HEK293 (cell line): ENCODE measurements at regions not wholly inside any gene's neighbourhood (a gene's known extent, or its start where the extent isn't known, plus 50 kb on each side); places are given as distances from the start of the nearest gene placed in this dataset.

Experiments used
- PRDM2 ChIP-seq: fragments of 450-650 bp; formaldehyde crosslinking; IDR thresholded peaks from 2 replicates; pipeline ENCODE4 v1.5.1; 2016; ENCODE audit warnings: missing biosample characterization, missing genetic modification characterization, borderline replicate concordance
- PRDM4 ChIP-seq: fragments of 450-650 bp; formaldehyde crosslinking; IDR thresholded peaks from 2 replicates; pipeline ENCODE4 v1.5.1; 2017; ENCODE audit warnings: missing biosample characterization, missing genetic modification characterization
- ZBTB6 ChIP-seq: fragments of 450-650 bp; formaldehyde crosslinking; IDR thresholded peaks from 2 replicates; pipeline ENCODE4 v1.5.1; 2017; ENCODE audit warnings: missing biosample characterization, missing genetic modification characterization
- ZNF133 ChIP-seq: fragments of 450-650 bp; formaldehyde crosslinking; IDR thresholded peaks from 2 replicates; pipeline ENCODE4 v1.5.1; 2016; ENCODE audit warnings: missing biosample characterization, missing genetic modification characterization
- ZNF214 ChIP-seq: fragments of 450-650 bp; formaldehyde crosslinking; IDR thresholded peaks from 2 replicates; pipeline ENCODE4 v1.5.1; 2017; ENCODE audit warnings: missing biosample characterization, mild to moderate bottlenecking, missing genetic modification characterization, borderline replicate concordance
- ZNF239 ChIP-seq: fragments of 450-650 bp; formaldehyde crosslinking; IDR thresholded peaks from 2 replicates; pipeline ENCODE4 v1.5.1; 2016; ENCODE audit warnings: missing biosample characterization, missing genetic modification characterization
- ZNF274 ChIP-seq, 2 experiments: fragments of 200-500 bp in 1 of 2; fragments of 450-650 bp in 1 of 2; sonication (Bioruptor generic) in 1 of 2; formaldehyde crosslinking in 1 of 2; IDR thresholded peaks; 2 replicates each; pipeline versions ENCODE4 v1.5.1 to v1.6.1; 2014 to 2016; ENCODE audit warnings: borderline replicate concordance in 1 of 2, inconsistent platforms in 1 of 2, low read length in 1 of 2, missing biosample characterization in 1 of 2, missing genetic modification characterization in 1 of 2
- ZNF416 ChIP-seq: fragments of 450-650 bp; formaldehyde crosslinking; IDR thresholded peaks from 2 replicates; pipeline ENCODE4 v1.5.1; 2016; ENCODE audit warnings: missing biosample characterization, missing genetic modification characterization
- TF ChIP-seq, protein P1 (sequence below): fragments of 450-650 bp; formaldehyde crosslinking; IDR thresholded peaks from 2 replicates; pipeline ENCODE4; 2016; ENCODE audit warnings: missing biosample characterization, missing genetic modification characterization
- TF ChIP-seq, protein P2 (sequence below): fragments of 450-650 bp; formaldehyde crosslinking; IDR thresholded peaks from 2 replicates; pipeline ENCODE4 v1.5.1; 2016; ENCODE audit warnings: missing biosample characterization, missing genetic modification characterization
- TF ChIP-seq, protein P3 (sequence below): fragments of 450-650 bp; formaldehyde crosslinking; IDR thresholded peaks from 2 replicates; pipeline ENCODE4 v1.5.1; 2016; ENCODE audit warnings: missing biosample characterization, missing genetic modification characterization
- TF ChIP-seq, protein P4 (sequence below): fragments of 450-650 bp; formaldehyde crosslinking; IDR thresholded peaks from 2 replicates; pipeline ENCODE4 v1.5.1; 2016; ENCODE audit warnings: missing biosample characterization, missing genetic modification characterization

DNA sequence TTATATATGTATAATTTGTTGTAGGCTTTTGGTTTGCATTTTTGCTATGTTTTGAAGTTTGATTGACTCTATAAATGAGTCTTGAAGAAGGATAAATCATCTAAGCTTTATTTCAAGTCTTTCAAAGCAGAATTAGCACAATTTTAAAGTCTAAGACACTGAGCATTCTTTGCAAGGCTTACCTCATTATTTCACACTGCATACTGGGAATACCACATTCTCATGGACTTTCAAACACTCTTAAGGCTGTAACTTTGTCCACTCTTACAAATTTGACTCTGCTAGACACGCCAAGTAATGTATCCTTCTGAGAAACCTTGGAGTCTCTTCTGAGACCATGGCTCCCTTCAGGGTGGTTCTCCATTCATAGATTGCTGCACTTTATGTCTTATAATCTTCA, 281.3 kb upstream of the COL8A1 start:
- TF ChIP-seq, protein P1, sequence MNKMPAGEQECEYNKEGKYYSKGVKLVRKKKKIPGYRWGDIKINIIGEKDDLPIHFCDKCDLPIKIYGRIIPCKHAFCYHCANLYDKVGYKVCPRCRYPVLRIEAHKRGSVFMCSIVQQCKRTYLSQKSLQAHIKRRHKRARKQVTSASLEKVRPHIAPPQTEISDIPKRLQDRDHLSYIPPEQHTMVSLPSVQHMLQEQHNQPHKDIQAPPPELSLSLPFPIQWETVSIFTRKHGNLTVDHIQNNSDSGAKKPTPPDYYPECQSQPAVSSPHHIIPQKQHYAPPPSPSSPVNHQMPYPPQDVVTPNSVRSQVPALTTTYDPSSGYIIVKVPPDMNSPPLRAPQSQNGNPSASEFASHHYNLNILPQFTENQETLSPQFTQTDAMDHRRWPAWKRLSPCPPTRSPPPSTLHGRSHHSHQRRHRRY: no peak
- TF ChIP-seq, protein P2, sequence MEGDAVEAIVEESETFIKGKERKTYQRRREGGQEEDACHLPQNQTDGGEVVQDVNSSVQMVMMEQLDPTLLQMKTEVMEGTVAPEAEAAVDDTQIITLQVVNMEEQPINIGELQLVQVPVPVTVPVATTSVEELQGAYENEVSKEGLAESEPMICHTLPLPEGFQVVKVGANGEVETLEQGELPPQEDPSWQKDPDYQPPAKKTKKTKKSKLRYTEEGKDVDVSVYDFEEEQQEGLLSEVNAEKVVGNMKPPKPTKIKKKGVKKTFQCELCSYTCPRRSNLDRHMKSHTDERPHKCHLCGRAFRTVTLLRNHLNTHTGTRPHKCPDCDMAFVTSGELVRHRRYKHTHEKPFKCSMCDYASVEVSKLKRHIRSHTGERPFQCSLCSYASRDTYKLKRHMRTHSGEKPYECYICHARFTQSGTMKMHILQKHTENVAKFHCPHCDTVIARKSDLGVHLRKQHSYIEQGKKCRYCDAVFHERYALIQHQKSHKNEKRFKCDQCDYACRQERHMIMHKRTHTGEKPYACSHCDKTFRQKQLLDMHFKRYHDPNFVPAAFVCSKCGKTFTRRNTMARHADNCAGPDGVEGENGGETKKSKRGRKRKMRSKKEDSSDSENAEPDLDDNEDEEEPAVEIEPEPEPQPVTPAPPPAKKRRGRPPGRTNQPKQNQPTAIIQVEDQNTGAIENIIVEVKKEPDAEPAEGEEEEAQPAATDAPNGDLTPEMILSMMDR (tag by site-specific recombination): no peak
- TF ChIP-seq ZBTB6 (tag by site-specific recombination) (no peak), PRDM2 (tag by site-specific recombination) (no peak), ZNF274 (IDR thresholded peaks at IDR 0.05; ENCODE audit: low read length) (no peak), ZNF274 (tag by site-specific recombination; IDR thresholded peaks at IDR 0.05; ENCODE audit: borderline replicate concordance) (no peak), ZNF239 (tag by site-specific recombination) (no peak), ZNF133 (tag by site-specific recombination) (no peak), ZNF416 (no peak), PRDM4 (no peak), ZNF214 (no peak)
- TF ChIP-seq, protein P3, sequence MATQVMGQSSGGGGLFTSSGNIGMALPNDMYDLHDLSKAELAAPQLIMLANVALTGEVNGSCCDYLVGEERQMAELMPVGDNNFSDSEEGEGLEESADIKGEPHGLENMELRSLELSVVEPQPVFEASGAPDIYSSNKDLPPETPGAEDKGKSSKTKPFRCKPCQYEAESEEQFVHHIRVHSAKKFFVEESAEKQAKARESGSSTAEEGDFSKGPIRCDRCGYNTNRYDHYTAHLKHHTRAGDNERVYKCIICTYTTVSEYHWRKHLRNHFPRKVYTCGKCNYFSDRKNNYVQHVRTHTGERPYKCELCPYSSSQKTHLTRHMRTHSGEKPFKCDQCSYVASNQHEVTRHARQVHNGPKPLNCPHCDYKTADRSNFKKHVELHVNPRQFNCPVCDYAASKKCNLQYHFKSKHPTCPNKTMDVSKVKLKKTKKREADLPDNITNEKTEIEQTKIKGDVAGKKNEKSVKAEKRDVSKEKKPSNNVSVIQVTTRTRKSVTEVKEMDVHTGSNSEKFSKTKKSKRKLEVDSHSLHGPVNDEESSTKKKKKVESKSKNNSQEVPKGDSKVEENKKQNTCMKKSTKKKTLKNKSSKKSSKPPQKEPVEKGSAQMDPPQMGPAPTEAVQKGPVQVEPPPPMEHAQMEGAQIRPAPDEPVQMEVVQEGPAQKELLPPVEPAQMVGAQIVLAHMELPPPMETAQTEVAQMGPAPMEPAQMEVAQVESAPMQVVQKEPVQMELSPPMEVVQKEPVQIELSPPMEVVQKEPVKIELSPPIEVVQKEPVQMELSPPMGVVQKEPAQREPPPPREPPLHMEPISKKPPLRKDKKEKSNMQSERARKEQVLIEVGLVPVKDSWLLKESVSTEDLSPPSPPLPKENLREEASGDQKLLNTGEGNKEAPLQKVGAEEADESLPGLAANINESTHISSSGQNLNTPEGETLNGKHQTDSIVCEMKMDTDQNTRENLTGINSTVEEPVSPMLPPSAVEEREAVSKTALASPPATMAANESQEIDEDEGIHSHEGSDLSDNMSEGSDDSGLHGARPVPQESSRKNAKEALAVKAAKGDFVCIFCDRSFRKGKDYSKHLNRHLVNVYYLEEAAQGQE (tag by site-specific recombination): no peak
- TF ChIP-seq, protein P4, sequence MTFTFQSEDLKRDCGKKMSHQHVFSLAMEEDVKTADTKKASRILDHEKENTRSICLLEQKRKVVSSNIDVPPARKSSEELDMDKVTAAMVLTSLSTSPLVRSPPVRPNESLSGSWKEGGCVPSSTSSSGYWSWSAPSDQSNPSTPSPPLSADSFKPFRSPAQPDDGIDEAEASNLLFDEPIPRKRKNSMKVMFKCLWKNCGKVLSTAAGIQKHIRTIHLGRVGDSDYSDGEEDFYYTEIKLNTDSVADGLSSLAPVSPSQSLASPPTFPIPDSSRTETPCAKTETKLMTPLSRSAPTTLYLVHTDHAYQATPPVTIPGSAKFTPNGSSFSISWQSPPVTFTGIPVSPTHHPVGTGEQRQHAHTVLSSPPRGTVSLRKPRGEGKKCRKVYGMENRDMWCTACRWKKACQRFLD (tag by site-specific recombination): no peak
